ENCODE measurements at regions not wholly inside any gene's neighbourhood (a gene's known extent, or its start where the extent isn't known, plus 50 kb on each side); places are given as distances from the start of the nearest gene placed in this dataset.
"Not testable (repeated sequence)": the region's sequence is repeated elsewhere in the genome, so short reads cannot be mapped to it uniquely, and the experiment has no call there.

DNA sequence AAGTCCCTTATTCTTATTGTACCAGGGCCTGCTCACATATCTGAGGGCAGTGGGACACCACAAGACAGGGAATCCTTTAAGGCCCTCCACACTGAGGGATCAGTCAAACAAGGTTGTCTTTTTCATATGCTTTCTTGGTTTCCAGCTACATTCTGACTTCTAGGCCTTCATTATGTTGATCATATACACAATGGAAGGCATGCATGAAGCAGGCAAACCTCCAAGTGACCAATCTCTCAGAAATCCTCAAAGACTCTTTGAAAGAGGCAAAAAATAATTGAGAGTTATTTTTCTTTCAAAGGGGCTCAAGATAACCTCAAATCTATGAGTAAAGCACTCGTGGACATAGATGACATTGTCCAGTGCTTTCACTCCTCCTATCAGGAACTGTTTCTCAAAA, 1195.9 kb upstream of the ACO1 start:
- no peak for DNase-seq
- in situ Hi-C loops (cut with MboI; ENCODE audit: low pct_unique_long_range_greater_than_20kb, low sequenced_read_pairs): no loop called here

DNA sequence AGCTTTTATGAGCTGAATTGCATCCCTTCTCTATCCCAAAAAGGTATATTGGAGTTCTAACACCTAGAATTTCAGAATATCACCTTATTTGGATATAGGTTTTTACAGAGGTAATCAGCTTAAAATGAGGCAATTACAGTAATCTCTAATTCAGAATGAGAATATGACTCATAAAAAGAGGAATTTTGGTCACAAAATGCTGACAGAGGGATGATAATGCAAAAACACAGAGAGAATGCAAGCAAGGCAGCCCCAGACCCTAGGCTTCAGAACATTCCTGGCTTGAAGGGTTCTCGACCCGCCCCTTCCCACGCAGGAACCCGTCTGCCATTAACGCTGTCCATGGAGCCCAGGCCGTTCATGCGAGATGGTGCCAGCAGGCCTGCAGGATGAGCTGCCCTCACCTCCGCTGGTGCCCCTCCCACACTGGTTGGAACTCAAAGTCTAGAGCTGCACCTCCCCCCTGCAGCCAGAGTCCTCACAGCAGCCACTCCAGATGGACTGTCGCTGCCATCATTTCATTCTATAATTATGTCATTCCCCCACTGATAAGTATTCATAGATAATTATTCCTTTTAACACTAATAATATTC, 1173.4 kb upstream of the ACO1 start:
- DNase-seq: no peak
- in situ Hi-C loops (cut with MboI; ENCODE audit: low pct_unique_long_range_greater_than_20kb, low sequenced_read_pairs): no loop called here

DNA sequence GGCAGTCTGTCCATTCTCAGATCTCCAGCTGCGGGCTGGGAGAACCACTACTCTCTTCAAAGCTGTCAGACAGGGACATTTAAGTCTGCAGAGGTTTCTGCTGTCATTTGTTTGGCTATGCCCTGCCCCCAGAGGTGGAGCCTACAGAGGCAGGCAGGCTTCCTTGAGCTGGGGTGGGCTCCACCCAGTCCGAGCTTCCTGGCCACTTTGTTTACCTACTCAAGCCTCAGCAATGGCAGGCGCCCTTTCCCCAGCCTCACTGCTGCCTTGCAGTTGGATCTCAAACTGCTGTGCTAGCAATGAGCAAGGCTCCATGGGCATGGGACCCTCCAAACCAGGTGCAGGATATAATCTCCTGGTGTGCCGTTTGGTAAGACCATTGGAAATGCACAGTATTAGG, 1154.5 kb upstream of the ACO1 start:
- DNase-seq; in situ Hi-C loops (cut with MboI; ENCODE audit: low pct_unique_long_range_greater_than_20kb, low sequenced_read_pairs): not testable (repeated sequence)

DNA sequence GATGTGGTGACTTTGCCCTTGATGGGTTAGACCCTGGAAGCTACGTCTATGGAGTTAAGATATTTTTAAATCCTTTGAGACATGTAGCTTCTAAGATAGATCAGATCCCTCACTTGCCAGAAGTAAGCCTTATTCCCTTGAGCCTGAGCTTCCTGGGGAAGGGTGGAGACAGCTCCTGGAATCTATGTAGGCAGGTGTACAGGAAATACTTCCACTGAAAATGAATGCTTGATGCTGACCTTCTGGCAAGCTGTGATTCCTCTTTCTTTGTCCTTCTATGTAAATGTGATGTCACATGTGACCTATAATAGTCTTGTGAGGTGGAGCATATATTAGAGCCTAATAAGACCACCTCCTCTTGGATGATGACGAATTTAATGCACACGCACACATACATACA, 1152.0 kb upstream of the ACO1 start:
- in situ Hi-C loops (cut with MboI; ENCODE audit: low pct_unique_long_range_greater_than_20kb, low sequenced_read_pairs): no loop called here

DNA sequence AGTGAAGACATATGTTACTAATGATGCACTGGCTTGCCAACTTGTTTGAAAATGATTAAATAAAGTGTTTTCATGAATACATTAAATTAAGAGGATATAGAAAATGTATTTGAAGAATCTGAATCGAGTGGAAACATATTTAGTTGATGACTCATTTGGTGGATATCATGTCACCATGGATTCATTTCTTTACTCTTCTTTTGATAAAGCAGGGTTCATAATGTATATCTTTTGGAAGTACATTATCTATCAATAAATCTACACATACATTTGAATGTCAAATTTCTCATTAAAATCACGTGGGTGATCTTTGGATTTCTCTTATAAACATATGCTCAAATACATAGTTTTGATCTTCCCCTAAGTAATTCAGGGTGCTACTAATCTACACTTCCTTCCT, 1148.1 kb upstream of the ACO1 start:
- in situ Hi-C loops (cut with MboI; ENCODE audit: low pct_unique_long_range_greater_than_20kb, low sequenced_read_pairs): no loop called here
- no peak for DNase-seq

More for the DNA sequence above, 1152.0 kb upstream of the ACO1 start:
- DNase-seq: no peak

DNA sequence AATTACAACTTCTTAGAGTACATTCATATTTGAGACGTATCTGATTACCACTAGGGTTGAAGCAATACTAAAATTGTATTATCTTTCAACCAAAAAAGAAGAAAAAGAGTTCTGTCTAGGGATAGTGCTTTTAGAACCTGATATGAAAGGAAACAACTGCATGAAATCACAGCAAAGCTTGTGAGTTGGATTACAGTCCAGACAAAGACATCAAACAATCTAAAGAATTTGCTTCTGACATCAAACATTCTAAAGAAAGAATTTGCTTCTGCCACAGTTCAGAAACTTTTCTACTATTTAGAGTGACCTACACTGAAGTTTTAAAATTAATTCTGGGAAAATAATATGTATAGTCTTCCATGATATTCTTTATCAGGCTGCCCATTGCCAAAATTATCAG, 1141.1 kb upstream of the ACO1 start:
- DNase-seq: no peak
- in situ Hi-C loops (cut with MboI; ENCODE audit: low pct_unique_long_range_greater_than_20kb, low sequenced_read_pairs): no loop called here

DNA sequence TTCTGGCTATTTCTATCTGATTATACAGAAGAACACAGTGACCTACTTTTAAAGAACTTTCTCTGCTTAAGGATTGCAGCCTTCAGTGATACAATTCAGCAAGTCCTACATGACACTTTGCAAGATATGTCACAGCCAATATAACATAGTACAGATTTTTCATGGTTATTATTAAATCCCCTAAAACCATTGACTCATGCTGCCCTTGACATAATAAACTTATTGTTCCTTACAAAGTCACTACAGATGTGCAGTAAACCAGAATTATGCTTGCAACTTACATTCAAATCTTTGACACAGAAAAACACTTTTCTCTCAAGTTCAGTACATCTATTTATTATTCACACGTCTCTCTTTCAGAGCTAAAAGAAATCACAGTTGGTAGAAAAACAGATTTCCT, 1136.3 kb upstream of the ACO1 start:
- DNase-seq: no peak
- in situ Hi-C loops (cut with MboI; ENCODE audit: low pct_unique_long_range_greater_than_20kb, low sequenced_read_pairs): no loop called here

DNA sequence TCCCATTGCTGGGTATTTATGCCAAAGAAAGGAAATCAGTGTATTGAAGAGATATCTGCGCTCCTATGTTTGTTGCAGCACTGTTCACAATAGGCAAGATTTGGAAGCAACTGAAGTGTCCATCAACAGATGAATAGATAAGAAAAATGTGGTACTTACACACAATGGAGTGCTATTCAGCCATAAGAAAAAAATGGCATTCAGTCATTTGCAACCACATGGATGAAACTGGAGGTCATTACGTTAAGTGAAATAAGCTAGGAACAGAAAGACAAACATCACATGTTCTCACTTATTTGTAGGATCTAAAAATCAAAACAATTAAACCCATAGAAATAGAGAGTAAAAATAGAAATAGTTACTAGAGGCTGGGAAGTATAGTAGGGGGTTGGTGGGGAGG, 1133.1 kb upstream of the ACO1 start:
- in situ Hi-C loops (cut with MboI; ENCODE audit: low pct_unique_long_range_greater_than_20kb, low sequenced_read_pairs): no loop called here
- DNase-seq: no peak

DNA sequence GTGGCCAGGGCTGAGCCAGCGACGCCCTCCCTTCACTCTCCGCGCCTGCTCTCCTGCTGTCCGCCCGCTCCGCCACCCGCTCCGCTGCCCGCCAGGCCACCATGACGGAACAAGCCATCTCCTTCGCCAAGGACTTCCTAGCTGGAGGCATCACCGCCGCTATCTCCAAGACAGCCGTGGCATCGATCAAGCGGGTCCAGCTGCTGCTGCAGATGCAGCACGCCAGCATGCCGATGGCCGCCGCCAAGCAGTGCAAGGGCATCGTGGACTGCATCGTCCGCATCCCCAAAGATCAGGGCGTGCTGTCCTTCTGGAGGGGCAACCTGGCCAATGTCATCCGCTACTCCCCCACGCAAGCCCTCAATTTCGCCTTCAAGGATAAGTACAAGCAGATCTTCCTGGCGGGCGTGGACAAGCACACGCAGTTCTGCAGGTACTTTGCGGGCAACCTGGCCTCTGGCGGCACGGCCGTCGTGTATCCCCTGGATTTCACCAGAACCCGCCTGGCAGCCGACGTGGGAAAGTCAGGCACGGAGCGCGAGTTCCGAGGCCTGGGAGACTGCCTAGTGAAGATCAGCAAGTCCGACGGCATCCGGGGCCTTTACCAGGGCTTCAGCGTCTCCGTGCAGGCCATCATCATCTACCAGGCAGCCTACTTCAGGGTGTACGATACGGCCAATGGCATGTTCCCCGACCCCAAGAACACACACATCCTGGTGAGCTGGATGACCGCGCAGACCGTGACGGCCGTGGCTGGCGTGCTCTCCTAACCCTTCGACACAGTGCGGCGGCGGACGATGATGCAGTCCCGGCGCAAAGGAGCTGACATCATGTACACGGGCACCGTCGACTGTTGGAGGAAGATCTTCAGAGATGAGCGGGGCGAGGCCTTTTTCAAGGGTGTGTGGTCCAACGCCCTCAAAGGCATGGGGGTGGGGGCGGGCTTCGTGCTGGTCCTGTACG, 1130.4 kb upstream of the ACO1 start:
- no peak for DNase-seq
- in situ Hi-C loops (cut with MboI; ENCODE audit: low pct_unique_long_range_greater_than_20kb, low sequenced_read_pairs): no loop called here

DNA sequence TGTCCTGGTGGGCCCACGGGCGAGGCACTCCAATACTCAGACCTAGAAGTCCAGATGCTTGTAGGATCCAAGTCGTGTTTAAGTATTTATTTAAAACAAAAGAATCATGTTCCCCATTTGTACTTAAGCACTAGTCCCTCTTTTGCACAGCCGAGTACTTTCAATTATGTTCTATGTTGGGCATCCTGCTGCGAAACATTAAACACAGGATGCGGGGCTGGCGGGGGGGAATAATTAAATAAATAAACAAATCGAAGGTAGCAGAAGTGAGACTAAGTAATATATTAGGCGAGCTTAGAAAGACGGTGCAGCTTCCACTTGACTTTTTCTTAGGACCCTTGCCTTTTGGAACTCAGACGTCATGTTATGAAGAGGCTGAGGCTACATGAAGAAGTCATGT, 1129.2 kb upstream of the ACO1 start:
- no peak for DNase-seq
- in situ Hi-C loops (cut with MboI; ENCODE audit: low pct_unique_long_range_greater_than_20kb, low sequenced_read_pairs): no loop called here

DNA sequence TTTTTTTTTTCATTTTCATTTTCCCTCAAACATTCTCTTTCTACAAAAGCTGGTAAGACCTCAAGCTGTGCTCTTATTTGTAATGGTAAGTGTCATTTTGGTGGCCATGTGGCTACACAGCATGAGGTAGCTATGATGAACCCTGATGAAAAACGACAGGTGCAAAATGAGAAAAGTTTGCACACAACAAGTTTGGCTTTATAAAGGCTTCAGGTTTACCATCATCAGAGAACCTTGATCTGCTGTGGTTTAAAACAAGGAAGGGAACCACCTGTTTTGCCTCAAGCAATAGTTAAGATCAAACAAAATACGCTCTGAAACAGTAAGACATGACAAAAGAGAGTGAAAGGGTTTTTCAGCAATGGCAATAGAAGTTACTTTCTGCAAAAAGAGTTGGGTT, 1124.6 kb upstream of the ACO1 start:
- no peak for DNase-seq
- in situ Hi-C loops (cut with MboI; ENCODE audit: low pct_unique_long_range_greater_than_20kb, low sequenced_read_pairs): no loop called here

DNA sequence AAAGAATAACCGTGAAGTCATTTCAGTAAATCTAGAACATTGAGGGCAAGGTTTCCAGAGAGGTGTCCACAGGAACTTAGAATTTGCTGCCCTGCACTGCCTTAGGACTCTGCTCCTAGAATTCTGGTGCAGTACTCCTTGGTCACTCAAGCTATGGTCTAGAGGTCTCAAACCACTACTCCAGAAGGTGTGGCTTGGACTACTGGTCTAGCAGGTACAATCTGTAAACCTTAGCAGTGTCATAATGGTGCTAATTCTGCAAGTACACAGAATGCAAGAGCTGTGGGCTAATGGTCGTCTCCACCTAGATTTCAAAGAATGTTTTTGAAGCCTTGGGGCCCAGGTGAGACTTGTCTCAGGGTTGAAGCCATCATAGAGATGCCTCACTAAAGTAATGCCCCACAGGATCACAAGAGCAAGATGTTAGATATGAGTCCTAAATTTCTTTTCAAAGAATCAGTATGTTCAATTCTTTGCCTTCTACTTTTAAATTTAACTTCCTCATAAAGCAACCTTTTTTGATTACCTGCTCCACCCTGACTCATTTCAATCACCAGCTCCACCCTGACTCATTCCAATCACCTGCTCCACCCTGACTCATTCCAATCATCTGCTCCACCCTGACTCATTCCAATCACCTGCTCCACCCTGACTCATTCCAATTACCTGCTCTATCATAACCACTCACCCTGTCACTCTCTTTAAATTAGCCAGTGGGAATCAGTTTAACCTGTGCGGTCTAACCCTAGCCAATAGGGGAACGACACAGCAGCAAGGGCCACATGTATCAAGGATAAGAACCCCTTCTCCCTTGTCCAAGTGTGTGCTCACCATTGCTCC, 1111.8 kb upstream of the ACO1 start:
- in situ Hi-C loops (cut with MboI; ENCODE audit: low pct_unique_long_range_greater_than_20kb, low sequenced_read_pairs): no loop called here

DNA sequence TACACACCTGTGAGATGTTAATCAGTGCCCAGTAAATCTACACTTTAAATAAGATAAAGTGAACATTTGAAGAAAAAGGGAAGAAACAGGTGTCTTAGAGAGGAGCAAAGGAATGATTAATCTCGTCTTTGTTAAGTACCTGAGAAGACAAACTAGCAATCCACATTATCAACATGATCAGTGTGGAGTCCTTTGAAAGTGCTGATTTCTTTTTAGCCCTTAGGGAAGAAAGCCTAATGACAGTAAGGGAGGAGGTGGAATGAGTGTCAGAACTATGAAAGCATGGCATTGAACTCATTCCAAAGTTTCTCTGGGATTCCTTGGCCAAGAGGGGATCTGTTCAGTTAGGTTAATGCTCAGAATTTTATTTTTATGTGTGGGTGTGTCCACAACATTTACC, 1109.0 kb upstream of the ACO1 start:
- DNase-seq: no peak
- in situ Hi-C loops (cut with MboI; ENCODE audit: low pct_unique_long_range_greater_than_20kb, low sequenced_read_pairs): no loop called here

More for the DNA sequence above, 1111.8 kb upstream of the ACO1 start:
- DNase-seq: no peak

DNA sequence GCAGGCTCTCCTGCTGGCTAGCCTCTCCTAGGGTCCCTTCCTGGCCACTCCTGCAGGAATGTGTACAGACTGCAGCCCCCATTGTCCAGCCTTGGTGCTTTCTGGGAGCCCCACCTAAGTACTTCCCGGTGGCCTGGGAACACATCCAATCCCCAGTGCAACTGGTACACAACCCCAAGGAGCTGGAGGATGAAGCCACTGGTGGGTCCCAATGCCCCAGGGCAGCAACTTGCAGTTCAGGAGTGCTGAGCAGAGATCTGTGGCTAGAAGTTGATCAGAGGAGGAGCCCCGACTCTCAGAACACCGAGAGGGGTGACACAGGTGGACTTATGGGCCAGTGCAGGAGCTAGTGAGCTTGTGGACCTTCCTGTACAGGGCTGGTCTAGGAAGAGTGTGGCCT, 1093.7 kb upstream of the ACO1 start:
- DNase-seq: no peak
- in situ Hi-C loops (cut with MboI; ENCODE audit: low pct_unique_long_range_greater_than_20kb, low sequenced_read_pairs): no loop called here

DNA sequence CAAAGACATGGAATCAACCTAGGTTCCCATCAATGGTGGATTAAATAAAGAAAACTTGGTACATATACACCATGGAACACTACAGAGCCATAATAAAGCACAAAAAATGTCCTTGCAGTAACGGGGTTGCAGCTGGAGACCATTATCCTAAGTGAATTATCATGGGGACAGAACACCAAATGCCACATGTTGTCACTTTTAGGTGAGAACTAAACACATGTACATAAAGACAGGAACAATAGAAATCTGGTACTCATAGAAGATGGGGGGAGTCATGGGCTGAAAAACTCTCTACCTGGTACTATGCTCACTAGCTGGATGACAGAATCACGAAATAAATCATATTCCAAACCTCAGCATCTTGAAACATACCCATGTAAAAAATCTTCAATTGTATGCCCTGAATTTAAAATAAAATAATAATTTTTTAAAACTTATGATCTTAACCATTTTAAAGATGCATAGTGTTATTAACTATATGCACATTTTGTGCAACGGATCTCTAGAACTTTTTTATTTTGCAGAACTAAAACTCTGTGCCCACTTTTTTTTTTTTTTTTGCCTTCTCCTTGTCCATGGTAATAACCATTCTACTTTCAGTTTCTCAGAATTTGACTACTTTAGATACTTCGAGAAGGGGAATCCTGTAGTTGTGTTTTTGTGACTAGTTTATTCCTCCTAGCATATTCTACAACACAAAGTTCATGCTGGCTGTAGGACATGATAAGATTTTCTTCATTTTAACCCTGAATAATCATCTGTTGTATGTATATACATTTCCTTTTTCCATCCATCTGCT, 1081.6 kb upstream of the ACO1 start:
- no peak for DNase-seq
- in situ Hi-C loops (cut with MboI; ENCODE audit: low pct_unique_long_range_greater_than_20kb, low sequenced_read_pairs): no loop called here

DNA sequence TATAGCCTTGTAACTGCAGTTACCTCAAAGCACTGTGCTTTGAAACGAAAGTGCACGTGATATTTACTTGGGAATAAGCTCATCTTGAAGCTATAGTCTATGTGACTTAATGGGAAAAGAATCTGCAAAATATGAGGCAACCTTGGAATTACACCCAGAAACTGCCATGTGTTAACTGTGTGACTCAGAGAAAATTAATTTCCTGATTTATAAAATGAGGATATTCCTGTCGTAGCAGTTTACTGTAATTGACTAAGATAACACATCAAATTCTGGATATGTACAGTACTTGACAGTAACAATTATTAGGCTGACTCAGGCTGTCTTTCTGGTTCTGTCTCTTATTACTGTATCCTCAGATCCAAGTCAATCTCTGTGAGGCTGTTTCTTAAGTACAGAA, 1079.9 kb upstream of the ACO1 start:
- in situ Hi-C loops (cut with MboI; ENCODE audit: low pct_unique_long_range_greater_than_20kb, low sequenced_read_pairs): no loop called here
- no peak for DNase-seq

DNA sequence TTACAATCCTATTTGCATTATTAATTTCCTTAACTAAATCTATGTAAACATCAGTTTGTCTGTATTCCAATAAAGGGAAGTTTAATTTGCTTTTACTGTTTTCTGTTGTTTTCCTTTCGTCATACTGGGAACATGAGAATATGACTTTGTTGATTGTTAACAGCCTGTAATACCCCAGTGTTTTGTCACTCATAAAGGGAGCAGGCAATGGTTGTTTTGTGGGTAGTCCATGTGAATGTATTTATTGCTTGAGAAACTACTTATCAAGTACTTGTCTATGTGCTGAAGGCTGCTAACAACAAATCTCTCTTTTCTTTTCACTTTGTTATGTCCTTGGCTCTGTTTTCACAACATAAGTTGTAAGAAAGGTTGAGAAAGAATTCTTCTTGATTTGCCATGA, 1070.2 kb upstream of the ACO1 start:
- in situ Hi-C loops (cut with MboI; ENCODE audit: low pct_unique_long_range_greater_than_20kb, low sequenced_read_pairs): no loop called here
- no peak for DNase-seq

DNA sequence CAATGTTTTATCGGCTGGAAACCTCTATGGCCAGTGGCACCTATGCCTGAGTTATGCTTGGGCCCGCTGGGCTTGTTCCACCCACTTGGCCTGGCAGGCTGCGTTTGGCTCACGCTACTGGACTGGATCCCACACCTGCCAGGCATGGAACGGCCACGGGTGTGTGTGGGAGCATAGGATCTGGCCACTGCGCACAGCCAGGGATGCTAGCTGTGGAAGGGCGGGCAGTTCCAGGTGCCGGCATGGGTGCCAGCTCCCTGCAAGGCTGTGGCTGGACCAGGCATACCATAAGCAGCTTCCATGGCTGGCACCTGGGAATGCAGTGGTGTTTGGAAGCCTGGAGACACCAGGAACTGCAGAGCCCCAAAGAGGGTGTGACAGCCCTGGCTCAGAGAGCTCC, 1063.9 kb upstream of the ACO1 start:
- in situ Hi-C loops (cut with MboI; ENCODE audit: low pct_unique_long_range_greater_than_20kb, low sequenced_read_pairs): no loop called here
- no peak for DNase-seq

DNA sequence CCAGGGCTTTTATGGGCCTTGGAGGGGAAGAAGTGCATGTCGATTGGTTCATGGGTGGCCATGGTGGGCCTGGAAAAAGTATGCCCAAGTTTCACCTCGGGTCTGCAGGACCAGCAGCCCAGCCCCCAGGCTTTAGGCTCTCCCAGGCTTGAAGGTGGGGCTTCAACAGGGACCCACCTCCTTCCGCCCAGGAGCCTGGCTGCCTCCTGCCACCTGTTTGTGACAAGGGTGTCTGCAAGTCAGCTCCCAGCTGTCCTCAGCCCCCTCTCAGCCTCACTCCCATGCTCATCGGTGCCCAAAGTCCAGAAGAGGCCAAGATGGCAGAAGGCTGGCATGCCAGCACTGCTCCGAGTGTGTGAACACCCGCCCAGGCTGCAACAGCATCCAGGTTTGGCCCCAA, 1063.2 kb upstream of the ACO1 start:
- in situ Hi-C loops (cut with MboI; ENCODE audit: low pct_unique_long_range_greater_than_20kb, low sequenced_read_pairs): no loop called here

More for the DNA sequence above, 1063.2 kb upstream of the ACO1 start:
- DNase-seq: no peak
